Memory B cell (primary cell): ENCODE measurements at regions not wholly inside any gene's neighbourhood (a gene's known extent, or its start where the extent isn't known, plus 50 kb on each side); places are given as distances from the start of the nearest gene placed in this dataset.

ENCODE experiments used
- ATAC-seq: fragments of 150-1000 bp; cut with Tn5 transposase; 2 replicates; pipeline ENCODE4 v1.10.0; 2021; ENCODE audit warnings: low read depth, mild to moderate bottlenecking, moderate library complexity
- DNase-seq, 2 donors: peaks; one replicate each; pipeline ENCODE4 v3.0.0; 2022; ENCODE audit warnings: low spot score in 2 of 2
- H3K27ac Mint-ChIP-seq: one replicate; pipeline ENCODE4 v1.8.0; 2022; ENCODE audit warnings: mild to moderate bottlenecking, moderate library complexity, mixed read lengths
- H3K27me3 Mint-ChIP-seq: one replicate; pipeline ENCODE4 v1.8.0; 2022; ENCODE audit warnings: mixed read lengths
- H3K36me3 Mint-ChIP-seq: one replicate; pipeline ENCODE4 v1.8.0; 2022; ENCODE audit warnings: mild to moderate bottlenecking, mixed read lengths
- H3K4me1 Mint-ChIP-seq: one replicate; pipeline ENCODE4 v1.8.0; 2022; ENCODE audit warnings: mixed read lengths
- H3K4me3 Mint-ChIP-seq: one replicate; pipeline ENCODE4 v1.8.0; 2022; ENCODE audit warnings: mild to moderate bottlenecking, moderate library complexity, mixed read lengths
- H3K9me3 Mint-ChIP-seq: one replicate; pipeline ENCODE4 v1.8.0; 2022; ENCODE audit warnings: mixed read lengths

- Mint-ChIP-seq H3K36me3 (no peaks in the 10 kb centered on the region), H3K4me1 (no peaks in the 10 kb centered on the region), H3K9me3 (no peaks in the 10 kb centered on the region), H3K27ac (no peak overlapping the region), H3K27me3 (peaks cover 6% of the 10 kb centered on the region), H3K4me3 (no peak overlapping the region)
- ATAC-seq, result no peak
- DNase-seq, result no peak
Observed at GRCh38 chr6:145116591-145117178, 618.6 kb downstream of the EPM2A start.

- Mint-ChIP-seq H3K27me3 (no peaks in the 10 kb centered on the region), H3K36me3 (no peaks in the 10 kb centered on the region), H3K4me1 (no peaks in the 10 kb centered on the region), H3K4me3 (no peak overlapping the region), H3K9me3 (no peaks in the 10 kb centered on the region), H3K27ac (no peak overlapping the region)
- DNase-seq (no peak), ATAC-seq (no peak)
Observed at GRCh38 chr6:145118224-145118623, 617.1 kb downstream of the EPM2A start.

- Mint-ChIP-seq H3K4me1 (no peaks in the 10 kb centered on the region), H3K27ac (no peak overlapping the region)
- no peak for ATAC-seq
Observed at GRCh38 chr6:145119081-145119480, 616.2 kb downstream of the EPM2A start.

GRCh38 chr6:145132709-145133108 lies 602.6 kb downstream of the EPM2A start:
- Mint-ChIP-seq H3K27ac (no peak overlapping the region), H3K4me3 (no peak overlapping the region), H3K4me1 (no peaks in the 10 kb centered on the region), H3K27me3 (no peaks in the 10 kb centered on the region), H3K36me3 (no peaks in the 10 kb centered on the region), H3K9me3 (peaks cover 1% of the 10 kb centered on the region)
- ATAC-seq, result no peak
- no peak for DNase-seq

More at GRCh38 chr6:145119081-145119480, 616.2 kb downstream of the EPM2A start:
- H3K9me3 Mint-ChIP-seq, result no peaks in the 10 kb centered on the region
- no peak for DNase-seq
- no peaks in the 10 kb centered on the region for H3K36me3 Mint-ChIP-seq
- H3K27me3 Mint-ChIP-seq, result peaks cover 2% of the 10 kb centered on the region
- H3K4me3 Mint-ChIP-seq, result no peak overlapping the region

GRCh38 chr6:145135702-145136101 lies 599.6 kb downstream of the EPM2A start:
- no peak for DNase-seq
- Mint-ChIP-seq H3K27me3 (no peaks in the 10 kb centered on the region), H3K4me1 (no peaks in the 10 kb centered on the region), H3K9me3 (peaks cover 1% of the 10 kb centered on the region), H3K4me3 (no peak overlapping the region), H3K36me3 (no peaks in the 10 kb centered on the region), H3K27ac (no peak overlapping the region)
- ATAC-seq, result no peak

GRCh38 chr6:145137425-145137824 lies 597.9 kb downstream of the EPM2A start:
- H3K27ac Mint-ChIP-seq, result no peak overlapping the region
- no peak for DNase-seq
- no peak overlapping the region for H3K4me3 Mint-ChIP-seq
- no peaks in the 10 kb centered on the region for H3K27me3 Mint-ChIP-seq
- H3K36me3 Mint-ChIP-seq, result no peaks in the 10 kb centered on the region
- no peaks in the 10 kb centered on the region for H3K9me3 Mint-ChIP-seq
- no peak for ATAC-seq
- no peaks in the 10 kb centered on the region for H3K4me1 Mint-ChIP-seq

- no peak for DNase-seq
- no peaks in the 10 kb centered on the region for H3K36me3 Mint-ChIP-seq
- H3K27ac Mint-ChIP-seq, result no peak overlapping the region
- no peak overlapping the region for H3K4me3 Mint-ChIP-seq
- no peaks in the 10 kb centered on the region for H3K9me3 Mint-ChIP-seq
- no peaks in the 10 kb centered on the region for H3K4me1 Mint-ChIP-seq
- no peak for ATAC-seq
- no peaks in the 10 kb centered on the region for H3K27me3 Mint-ChIP-seq
Observed at GRCh38 chr6:145138469-145139139, 596.7 kb downstream of the EPM2A start.

- Mint-ChIP-seq H3K9me3 (no peaks in the 10 kb centered on the region), H3K27me3 (no peaks in the 10 kb centered on the region), H3K4me3 (no peak overlapping the region), H3K36me3 (no peaks in the 10 kb centered on the region), H3K4me1 (no peaks in the 10 kb centered on the region), H3K27ac (no peak overlapping the region)
- ATAC-seq (no peak), DNase-seq (no peak)
Observed at GRCh38 chr6:145139140-145139850, 596.0 kb downstream of the EPM2A start.

- no peak for ATAC-seq
Observed at GRCh38 chr6:145139895-145140294, 595.4 kb downstream of the EPM2A start.

GRCh38 chr6:145141572-145141971 lies 593.7 kb downstream of the EPM2A start:
- H3K36me3 Mint-ChIP-seq, result no peaks in the 10 kb centered on the region
- no peaks in the 10 kb centered on the region for H3K27me3 Mint-ChIP-seq
- H3K4me3 Mint-ChIP-seq, result no peak overlapping the region
- DNase-seq (no peak), ATAC-seq (no peak)
- no peaks in the 10 kb centered on the region for H3K4me1 Mint-ChIP-seq
- H3K27ac Mint-ChIP-seq, result no peak overlapping the region
- no peaks in the 10 kb centered on the region for H3K9me3 Mint-ChIP-seq

More at GRCh38 chr6:145139895-145140294, 595.4 kb downstream of the EPM2A start:
- DNase-seq, result no peak
- no peak overlapping the region for H3K27ac Mint-ChIP-seq
- H3K36me3 Mint-ChIP-seq, result no peaks in the 10 kb centered on the region
- H3K4me3 Mint-ChIP-seq, result no peak overlapping the region
- H3K9me3 Mint-ChIP-seq, result no peaks in the 10 kb centered on the region
- H3K27me3 Mint-ChIP-seq, result no peaks in the 10 kb centered on the region
- H3K4me1 Mint-ChIP-seq, result no peaks in the 10 kb centered on the region

- Mint-ChIP-seq H3K4me3 (no peak overlapping the region), H3K27ac (no peak overlapping the region), H3K4me1 (no peaks in the 10 kb centered on the region), H3K9me3 (no peaks in the 10 kb centered on the region), H3K36me3 (no peaks in the 10 kb centered on the region), H3K27me3 (no peaks in the 10 kb centered on the region)
- DNase-seq, result no peak
- ATAC-seq, result no peak
Observed at GRCh38 chr6:145142958-145143357, 592.4 kb downstream of the EPM2A start.

GRCh38 chr6:145143379-145143778 lies 591.9 kb downstream of the EPM2A start:
- no peaks in the 10 kb centered on the region for H3K4me1 Mint-ChIP-seq

GRCh38 chr6:145147559-145147958 lies 587.8 kb downstream of the EPM2A start:
- H3K9me3 Mint-ChIP-seq, result no peaks in the 10 kb centered on the region
- DNase-seq (no peak), ATAC-seq (no peak)
- peaks cover 4% of the 10 kb centered on the region for H3K27me3 Mint-ChIP-seq
- H3K4me1 Mint-ChIP-seq, result no peaks in the 10 kb centered on the region
- no peaks in the 10 kb centered on the region for H3K36me3 Mint-ChIP-seq
- no peak overlapping the region for H3K27ac Mint-ChIP-seq
- no peak overlapping the region for H3K4me3 Mint-ChIP-seq

More at GRCh38 chr6:145143379-145143778, 591.9 kb downstream of the EPM2A start:
- Mint-ChIP-seq H3K27ac (no peak overlapping the region), H3K27me3 (no peaks in the 10 kb centered on the region), H3K9me3 (no peaks in the 10 kb centered on the region), H3K36me3 (no peaks in the 10 kb centered on the region), H3K4me3 (no peak overlapping the region)
- DNase-seq, result no peak
- ATAC-seq, result no peak

- H3K27me3 Mint-ChIP-seq, result peaks cover 4% of the 10 kb centered on the region
- DNase-seq, result no peak
- H3K4me1 Mint-ChIP-seq, result no peaks in the 10 kb centered on the region
- no peaks in the 10 kb centered on the region for H3K9me3 Mint-ChIP-seq
- ATAC-seq, result no peak
- H3K4me3 Mint-ChIP-seq, result no peak overlapping the region
- H3K36me3 Mint-ChIP-seq, result no peaks in the 10 kb centered on the region
- no peak overlapping the region for H3K27ac Mint-ChIP-seq
Observed at GRCh38 chr6:145147981-145148749, 587.2 kb downstream of the EPM2A start.
